ENCODE measurements at regions not wholly inside any gene's neighbourhood (a gene's known extent, or its start where the extent isn't known, plus 50 kb on each side); places are given as distances from the start of the nearest gene placed in this dataset.
"Not testable (repeated sequence)": the region's sequence is repeated elsewhere in the genome, so short reads cannot be mapped to it uniquely, and the experiment has no call there.

DNA sequence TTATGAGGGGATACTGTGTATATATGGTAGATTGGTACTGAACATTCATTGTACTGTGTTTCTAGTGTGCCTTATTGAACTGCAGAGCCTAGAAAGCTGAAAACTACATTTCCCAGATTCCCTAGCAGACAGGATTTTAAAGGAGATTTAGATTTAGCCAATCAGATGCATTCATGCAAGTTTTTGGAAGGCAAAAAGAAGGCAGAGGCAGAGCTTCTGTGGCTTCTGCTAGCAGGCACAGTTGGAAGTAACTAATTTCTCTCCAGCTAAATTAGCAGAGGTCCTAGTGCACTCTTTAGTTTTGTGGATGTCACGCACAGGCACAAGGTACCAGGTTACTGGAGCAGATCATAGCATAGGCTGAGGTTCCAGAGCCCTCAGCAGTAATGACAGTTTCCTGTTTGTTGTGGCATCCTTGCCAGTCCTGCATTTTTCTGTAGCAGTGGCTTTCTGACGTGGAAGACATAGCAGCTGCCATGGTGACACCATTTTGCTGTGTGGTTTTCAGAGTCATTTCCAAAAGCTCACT is 83.7 kb upstream of the CCDC71L start:
- no peaks in the 10 kb centered on the region for H3K9me2 ChIP-seq (replicated peaks; ENCODE audit: low read depth, low read length)
- no peaks in the 10 kb centered on the region for H3F3A ChIP-seq (ENCODE audit: low read depth)
- no peaks in the 10 kb centered on the region for H4K20me1 ChIP-seq (ENCODE audit: insufficient read depth, low read length, poor library complexity, severe bottlenecking)
- no peaks in the 10 kb centered on the region for H3K36me3 ChIP-seq (ENCODE audit: insufficient read depth, low read length)
- H2AFZ ChIP-seq (ENCODE audit: low read length) = peak overlapping the region; percentile 78
- H3K27me3 ChIP-seq (ENCODE audit: insufficient read depth, low read length, poor library complexity, severe bottlenecking) = no peaks in the 10 kb centered on the region
- H3K79me2 ChIP-seq (ENCODE audit: insufficient read depth, low read length) = no peaks in the 10 kb centered on the region
- H3K4me2 ChIP-seq (ENCODE audit: low read depth, low read length, poor library complexity, severe bottlenecking) = peak overlapping the region; percentile 9
- no peaks in the 10 kb centered on the region for H3K9me3 ChIP-seq (ENCODE audit: insufficient read depth, low read depth, low read length)
- TF ChIP-seq EZH2phosphoT487 (IDR thresholded peaks at IDR 0.05; ENCODE audit: borderline replicate concordance) = no peak
- TF ChIP-seq, protein P1, sequence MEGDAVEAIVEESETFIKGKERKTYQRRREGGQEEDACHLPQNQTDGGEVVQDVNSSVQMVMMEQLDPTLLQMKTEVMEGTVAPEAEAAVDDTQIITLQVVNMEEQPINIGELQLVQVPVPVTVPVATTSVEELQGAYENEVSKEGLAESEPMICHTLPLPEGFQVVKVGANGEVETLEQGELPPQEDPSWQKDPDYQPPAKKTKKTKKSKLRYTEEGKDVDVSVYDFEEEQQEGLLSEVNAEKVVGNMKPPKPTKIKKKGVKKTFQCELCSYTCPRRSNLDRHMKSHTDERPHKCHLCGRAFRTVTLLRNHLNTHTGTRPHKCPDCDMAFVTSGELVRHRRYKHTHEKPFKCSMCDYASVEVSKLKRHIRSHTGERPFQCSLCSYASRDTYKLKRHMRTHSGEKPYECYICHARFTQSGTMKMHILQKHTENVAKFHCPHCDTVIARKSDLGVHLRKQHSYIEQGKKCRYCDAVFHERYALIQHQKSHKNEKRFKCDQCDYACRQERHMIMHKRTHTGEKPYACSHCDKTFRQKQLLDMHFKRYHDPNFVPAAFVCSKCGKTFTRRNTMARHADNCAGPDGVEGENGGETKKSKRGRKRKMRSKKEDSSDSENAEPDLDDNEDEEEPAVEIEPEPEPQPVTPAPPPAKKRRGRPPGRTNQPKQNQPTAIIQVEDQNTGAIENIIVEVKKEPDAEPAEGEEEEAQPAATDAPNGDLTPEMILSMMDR (conservative IDR thresholded peaks at IDR 0.05; ENCODE audit: low read length) = no peak
- H3K9ac ChIP-seq (ENCODE audit: low read depth, low read length, poor library complexity, severe bottlenecking) = no peak overlapping the region
- no peak overlapping the region for H3K4me3 ChIP-seq (ENCODE audit: low read length, poor library complexity, severe bottlenecking)
- peaks cover 7% of the 10 kb centered on the region for H3K4me1 ChIP-seq (ENCODE audit: insufficient read depth, low read length, poor library complexity, severe bottlenecking)

DNA sequence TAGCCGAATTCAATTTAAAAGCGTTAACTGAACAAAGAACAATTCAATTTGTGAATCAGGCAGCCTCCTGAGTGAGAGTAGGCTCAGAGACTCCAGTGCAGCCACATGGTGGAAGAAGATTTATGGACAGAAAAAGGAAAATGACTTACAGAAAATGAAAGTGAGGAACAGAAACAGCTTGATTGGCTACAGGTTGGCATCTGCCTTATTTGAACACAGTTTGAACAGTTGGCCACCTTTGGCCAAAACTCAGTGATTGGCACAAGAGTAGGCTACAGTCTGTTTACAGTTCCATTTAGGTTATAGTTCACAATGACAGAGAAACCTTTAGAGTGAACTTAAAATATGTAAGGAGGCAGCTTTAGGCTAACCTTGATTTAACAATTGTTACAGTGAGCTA is 86.3 kb upstream of the CCDC71L start:
- not testable (repeated sequence) for H3K4me3 ChIP-seq (ENCODE audit: low read length, poor library complexity, severe bottlenecking); H3K9me2 ChIP-seq (replicated peaks; ENCODE audit: low read depth, low read length); H4K20me1 ChIP-seq (ENCODE audit: insufficient read depth, low read length, poor library complexity, severe bottlenecking); H3K9me3 ChIP-seq (ENCODE audit: insufficient read depth, low read depth, low read length); H3K79me2 ChIP-seq (ENCODE audit: insufficient read depth, low read length); H3F3A ChIP-seq (ENCODE audit: low read depth); H3K9ac ChIP-seq (ENCODE audit: low read depth, low read length, poor library complexity, severe bottlenecking); H3K4me1 ChIP-seq (ENCODE audit: insufficient read depth, low read length, poor library complexity, severe bottlenecking); H3K4me2 ChIP-seq (ENCODE audit: low read depth, low read length, poor library complexity, severe bottlenecking); H3K36me3 ChIP-seq (ENCODE audit: insufficient read depth, low read length); H3K27me3 ChIP-seq (ENCODE audit: insufficient read depth, low read length, poor library complexity, severe bottlenecking)
- H2AFZ ChIP-seq (ENCODE audit: low read length) = peak overlapping the region; percentile 85

DNA sequence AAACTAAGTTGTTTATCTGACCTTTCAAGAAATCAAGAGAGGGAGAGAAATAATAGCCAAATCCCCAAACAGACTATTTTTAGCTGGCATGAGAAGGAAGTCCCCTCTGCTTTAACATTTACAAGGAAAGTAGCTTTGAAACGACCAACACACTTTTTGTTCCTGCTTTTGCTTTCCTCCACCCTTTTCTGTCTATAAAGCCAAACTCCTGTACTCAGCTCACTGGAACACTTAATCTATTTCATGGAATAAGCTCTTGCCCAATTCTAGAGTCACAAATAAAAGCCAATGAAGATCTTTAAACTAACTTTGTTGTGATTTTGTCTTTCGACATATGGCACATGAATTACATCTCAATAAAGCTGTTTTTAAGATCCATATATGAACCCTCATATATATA is 86.8 kb upstream of the CCDC71L start:
- Histone ChIP-seq H3K4me1 (ENCODE audit: insufficient read depth, low read length, poor library complexity, severe bottlenecking) (peaks cover 7% of the 10 kb centered on the region), H3K4me2 (ENCODE audit: low read depth, low read length, poor library complexity, severe bottlenecking) (no peak overlapping the region), H3K27me3 (ENCODE audit: insufficient read depth, low read length, poor library complexity, severe bottlenecking) (no peaks in the 10 kb centered on the region), H3K9ac (ENCODE audit: low read depth, low read length, poor library complexity, severe bottlenecking) (no peak overlapping the region), H3K4me3 (ENCODE audit: low read length, poor library complexity, severe bottlenecking) (no peak overlapping the region), H3K9me2 (replicated peaks; ENCODE audit: low read depth, low read length) (no peaks in the 10 kb centered on the region), H3F3A (ENCODE audit: low read depth) (no peaks in the 10 kb centered on the region), H3K79me2 (ENCODE audit: insufficient read depth, low read length) (no peaks in the 10 kb centered on the region), H2AFZ (ENCODE audit: low read length) (peak overlapping the region; percentile 85), H3K9me3 (ENCODE audit: insufficient read depth, low read depth, low read length) (no peaks in the 10 kb centered on the region), H4K20me1 (ENCODE audit: insufficient read depth, low read length, poor library complexity, severe bottlenecking) (no peaks in the 10 kb centered on the region), H3K36me3 (ENCODE audit: insufficient read depth, low read length) (no peaks in the 10 kb centered on the region)
- TF ChIP-seq, protein P1 (conservative IDR thresholded peaks at IDR 0.05; ENCODE audit: low read length) = no peak
- TF ChIP-seq EZH2phosphoT487 (IDR thresholded peaks at IDR 0.05; ENCODE audit: borderline replicate concordance) = no peak

DNA sequence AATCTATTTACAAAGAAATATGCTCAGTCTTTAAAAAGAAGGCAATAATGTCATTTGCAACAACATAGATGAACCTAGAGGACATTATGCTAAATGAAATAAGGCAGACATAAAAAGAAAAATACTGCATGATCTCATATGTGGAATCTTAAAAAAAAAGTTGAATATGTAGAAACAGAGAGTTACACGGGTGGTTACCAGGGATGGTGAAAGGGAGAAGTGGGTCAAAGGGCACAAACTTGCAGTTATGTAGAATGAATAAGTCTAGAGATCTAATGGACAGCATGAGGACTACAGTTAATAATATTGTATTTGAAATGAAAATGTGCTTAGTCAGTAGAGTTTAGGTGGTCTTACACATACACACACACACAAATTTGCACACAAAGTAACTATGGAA is 88.2 kb upstream of the CCDC71L start:
- Histone ChIP-seq H2AFZ (ENCODE audit: low read length) (no peak overlapping the region), H3K4me1 (ENCODE audit: insufficient read depth, low read length, poor library complexity, severe bottlenecking) (peaks cover 7% of the 10 kb centered on the region), H3K27me3 (ENCODE audit: insufficient read depth, low read length, poor library complexity, severe bottlenecking) (no peaks in the 10 kb centered on the region), H3K9me3 (ENCODE audit: insufficient read depth, low read depth, low read length) (no peaks in the 10 kb centered on the region), H3K36me3 (ENCODE audit: insufficient read depth, low read length) (no peaks in the 10 kb centered on the region), H3K9ac (ENCODE audit: low read depth, low read length, poor library complexity, severe bottlenecking) (no peak overlapping the region), H4K20me1 (ENCODE audit: insufficient read depth, low read length, poor library complexity, severe bottlenecking) (no peaks in the 10 kb centered on the region), H3F3A (ENCODE audit: low read depth) (no peaks in the 10 kb centered on the region), H3K4me3 (ENCODE audit: low read length, poor library complexity, severe bottlenecking) (no peak overlapping the region), H3K79me2 (ENCODE audit: insufficient read depth, low read length) (no peaks in the 10 kb centered on the region), H3K9me2 (replicated peaks; ENCODE audit: low read depth, low read length) (no peaks in the 10 kb centered on the region), H3K4me2 (ENCODE audit: low read depth, low read length, poor library complexity, severe bottlenecking) (no peak overlapping the region)
- no peak for TF ChIP-seq EZH2phosphoT487 (IDR thresholded peaks at IDR 0.05; ENCODE audit: borderline replicate concordance)
- TF ChIP-seq, protein P1 (conservative IDR thresholded peaks at IDR 0.05; ENCODE audit: low read length) = no peak

Data from Loucy (cell line).